H1 (cell line): ENCODE measurements at regions not wholly inside any gene's neighbourhood (a gene's known extent, or its start where the extent isn't known, plus 50 kb on each side); places are given as distances from the start of the nearest gene placed in this dataset.

Experiments used
- BRCA1 ChIP-seq: IDR thresholded peaks from 2 replicates; pipeline ENCODE4 v1.6.1; 2012; ENCODE audit warnings: low read depth, low read length, improper control_type of control experiment
- CHD1 ChIP-seq: IDR thresholded peaks from 2 replicates; pipeline ENCODE4 v1.6.1; 2012; ENCODE audit warnings: low read depth, low read length, improper control_type of control experiment
- CTBP2 ChIP-seq: IDR thresholded peaks from 2 replicates; pipeline ENCODE4 v1.7.0; 2011; ENCODE audit warnings: borderline replicate concordance, mild to moderate bottlenecking, moderate library complexity, mixed read lengths, low read length; ENCODE audit not compliant: insufficient read depth, insufficient read length
- EZH2 ChIP-seq: fragments of 200-600 bp; sonication (generic); IDR thresholded peaks from 2 replicates; pipeline ENCODE4 v1.7.1; 2012; ENCODE audit warnings: low read depth, mild to moderate bottlenecking, moderate library complexity, low read length, inconsistent platforms; ENCODE audit not compliant: severe bottlenecking
- PHF8 ChIP-seq: fragments of 200-600 bp; sonication (generic); conservative IDR thresholded peaks from 2 replicates; pipeline ENCODE4 v1.7.1; 2012; ENCODE audit warnings: low read depth, mild to moderate bottlenecking, inconsistent platforms, low read length, moderate library complexity
- POLR2A ChIP-seq, 2 experiments: IDR thresholded peaks; 1 replicate in 1 of 2; 2 replicates in 1 of 2; pipeline ENCODE4 v1.6.1; 2011; ENCODE audit warnings: low read depth in 2 of 2, low read length in 2 of 2, mild to moderate bottlenecking in 2 of 2; ENCODE audit errors: control extremely low read depth in 1 of 2
- POLR2AphosphoS5 ChIP-seq: IDR thresholded peaks from 2 replicates; pipeline ENCODE4 v1.6.1; 2011; ENCODE audit warnings: low read depth, low read length
- RFX5 ChIP-seq: IDR thresholded peaks from 2 replicates; pipeline ENCODE4 v1.6.1; 2011; ENCODE audit warnings: low read depth, low read length, improper control_type of control experiment, borderline replicate concordance
- SP1 ChIP-seq: IDR thresholded peaks from 2 replicates; pipeline ENCODE4 v1.6.1; 2011; ENCODE audit warnings: low read depth, low read length
- SP2 ChIP-seq: IDR thresholded peaks from 2 replicates; pipeline ENCODE4 v1.6.1; 2012; ENCODE audit warnings: mild to moderate bottlenecking, low read length, inconsistent platforms
- TCF12 ChIP-seq: IDR thresholded peaks from 2 replicates; pipeline ENCODE4 v1.6.1; 2011; ENCODE audit warnings: low read depth, mild to moderate bottlenecking, low read length
- TF ChIP-seq, protein P1 (sequence below): fragments of 300-600 bp; sonication (generic); IDR thresholded peaks from 2 replicates; pipeline ENCODE4 v1.7.1; 2012; ENCODE audit warnings: low read length, moderate library complexity, mild to moderate bottlenecking, inconsistent platforms; ENCODE audit not compliant: insufficient replicate concordance

- TF ChIP-seq, protein P1, sequence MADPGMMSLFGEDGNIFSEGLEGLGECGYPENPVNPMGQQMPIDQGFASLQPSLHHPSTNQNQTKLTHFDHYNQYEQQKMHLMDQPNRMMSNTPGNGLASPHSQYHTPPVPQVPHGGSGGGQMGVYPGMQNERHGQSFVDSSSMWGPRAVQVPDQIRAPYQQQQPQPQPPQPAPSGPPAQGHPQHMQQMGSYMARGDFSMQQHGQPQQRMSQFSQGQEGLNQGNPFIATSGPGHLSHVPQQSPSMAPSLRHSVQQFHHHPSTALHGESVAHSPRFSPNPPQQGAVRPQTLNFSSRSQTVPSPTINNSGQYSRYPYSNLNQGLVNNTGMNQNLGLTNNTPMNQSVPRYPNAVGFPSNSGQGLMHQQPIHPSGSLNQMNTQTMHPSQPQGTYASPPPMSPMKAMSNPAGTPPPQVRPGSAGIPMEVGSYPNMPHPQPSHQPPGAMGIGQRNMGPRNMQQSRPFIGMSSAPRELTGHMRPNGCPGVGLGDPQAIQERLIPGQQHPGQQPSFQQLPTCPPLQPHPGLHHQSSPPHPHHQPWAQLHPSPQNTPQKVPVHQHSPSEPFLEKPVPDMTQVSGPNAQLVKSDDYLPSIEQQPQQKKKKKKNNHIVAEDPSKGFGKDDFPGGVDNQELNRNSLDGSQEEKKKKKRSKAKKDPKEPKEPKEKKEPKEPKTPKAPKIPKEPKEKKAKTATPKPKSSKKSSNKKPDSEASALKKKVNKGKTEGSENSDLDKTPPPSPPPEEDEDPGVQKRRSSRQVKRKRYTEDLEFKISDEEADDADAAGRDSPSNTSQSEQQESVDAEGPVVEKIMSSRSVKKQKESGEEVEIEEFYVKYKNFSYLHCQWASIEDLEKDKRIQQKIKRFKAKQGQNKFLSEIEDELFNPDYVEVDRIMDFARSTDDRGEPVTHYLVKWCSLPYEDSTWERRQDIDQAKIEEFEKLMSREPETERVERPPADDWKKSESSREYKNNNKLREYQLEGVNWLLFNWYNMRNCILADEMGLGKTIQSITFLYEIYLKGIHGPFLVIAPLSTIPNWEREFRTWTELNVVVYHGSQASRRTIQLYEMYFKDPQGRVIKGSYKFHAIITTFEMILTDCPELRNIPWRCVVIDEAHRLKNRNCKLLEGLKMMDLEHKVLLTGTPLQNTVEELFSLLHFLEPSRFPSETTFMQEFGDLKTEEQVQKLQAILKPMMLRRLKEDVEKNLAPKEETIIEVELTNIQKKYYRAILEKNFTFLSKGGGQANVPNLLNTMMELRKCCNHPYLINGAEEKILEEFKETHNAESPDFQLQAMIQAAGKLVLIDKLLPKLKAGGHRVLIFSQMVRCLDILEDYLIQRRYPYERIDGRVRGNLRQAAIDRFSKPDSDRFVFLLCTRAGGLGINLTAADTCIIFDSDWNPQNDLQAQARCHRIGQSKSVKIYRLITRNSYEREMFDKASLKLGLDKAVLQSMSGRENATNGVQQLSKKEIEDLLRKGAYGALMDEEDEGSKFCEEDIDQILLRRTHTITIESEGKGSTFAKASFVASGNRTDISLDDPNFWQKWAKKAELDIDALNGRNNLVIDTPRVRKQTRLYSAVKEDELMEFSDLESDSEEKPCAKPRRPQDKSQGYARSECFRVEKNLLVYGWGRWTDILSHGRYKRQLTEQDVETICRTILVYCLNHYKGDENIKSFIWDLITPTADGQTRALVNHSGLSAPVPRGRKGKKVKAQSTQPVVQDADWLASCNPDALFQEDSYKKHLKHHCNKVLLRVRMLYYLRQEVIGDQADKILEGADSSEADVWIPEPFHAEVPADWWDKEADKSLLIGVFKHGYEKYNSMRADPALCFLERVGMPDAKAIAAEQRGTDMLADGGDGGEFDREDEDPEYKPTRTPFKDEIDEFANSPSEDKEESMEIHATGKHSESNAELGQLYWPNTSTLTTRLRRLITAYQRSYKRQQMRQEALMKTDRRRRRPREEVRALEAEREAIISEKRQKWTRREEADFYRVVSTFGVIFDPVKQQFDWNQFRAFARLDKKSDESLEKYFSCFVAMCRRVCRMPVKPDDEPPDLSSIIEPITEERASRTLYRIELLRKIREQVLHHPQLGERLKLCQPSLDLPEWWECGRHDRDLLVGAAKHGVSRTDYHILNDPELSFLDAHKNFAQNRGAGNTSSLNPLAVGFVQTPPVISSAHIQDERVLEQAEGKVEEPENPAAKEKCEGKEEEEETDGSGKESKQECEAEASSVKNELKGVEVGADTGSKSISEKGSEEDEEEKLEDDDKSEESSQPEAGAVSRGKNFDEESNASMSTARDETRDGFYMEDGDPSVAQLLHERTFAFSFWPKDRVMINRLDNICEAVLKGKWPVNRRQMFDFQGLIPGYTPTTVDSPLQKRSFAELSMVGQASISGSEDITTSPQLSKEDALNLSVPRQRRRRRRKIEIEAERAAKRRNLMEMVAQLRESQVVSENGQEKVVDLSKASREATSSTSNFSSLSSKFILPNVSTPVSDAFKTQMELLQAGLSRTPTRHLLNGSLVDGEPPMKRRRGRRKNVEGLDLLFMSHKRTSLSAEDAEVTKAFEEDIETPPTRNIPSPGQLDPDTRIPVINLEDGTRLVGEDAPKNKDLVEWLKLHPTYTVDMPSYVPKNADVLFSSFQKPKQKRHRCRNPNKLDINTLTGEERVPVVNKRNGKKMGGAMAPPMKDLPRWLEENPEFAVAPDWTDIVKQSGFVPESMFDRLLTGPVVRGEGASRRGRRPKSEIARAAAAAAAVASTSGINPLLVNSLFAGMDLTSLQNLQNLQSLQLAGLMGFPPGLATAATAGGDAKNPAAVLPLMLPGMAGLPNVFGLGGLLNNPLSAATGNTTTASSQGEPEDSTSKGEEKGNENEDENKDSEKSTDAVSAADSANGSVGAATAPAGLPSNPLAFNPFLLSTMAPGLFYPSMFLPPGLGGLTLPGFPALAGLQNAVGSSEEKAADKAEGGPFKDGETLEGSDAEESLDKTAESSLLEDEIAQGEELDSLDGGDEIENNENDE = no peak
- TF ChIP-seq RFX5 = no peak
- TF ChIP-seq SP1 = no peak
- no peak for TF ChIP-seq TCF12
- TF ChIP-seq POLR2A (IDR thresholded peaks at IDR 0.05; ENCODE audit: control extremely low read depth in 1 of 2, low read depth in 2 of 2, low read length in 2 of 2) = no peak
- TF ChIP-seq EZH2 = no peak
- no peak for TF ChIP-seq PHF8
- no peak for TF ChIP-seq BRCA1
- TF ChIP-seq CHD1 = no peak
- TF ChIP-seq CTBP2 = no peak
- no peak for TF ChIP-seq SP2
- no peak for TF ChIP-seq POLR2AphosphoS5
- TF ChIP-seq, all 59 proteins: peak for 0
These were observed 113.6 kb upstream of the NFE2L3 start (continued) for GRCh38 chr7:26038201-26038990.
